ENCODE measurements at regions not wholly inside any gene's neighbourhood (a gene's known extent, or its start where the extent isn't known, plus 50 kb on each side); places are given as distances from the start of the nearest gene placed in this dataset.

- no peak for TF ChIP-seq POLR2A (IDR thresholded peaks at IDR 0.05; ENCODE audit: low read depth, low read length)
- TF ChIP-seq POLR2AphosphoS5 (IDR thresholded peaks at IDR 0.05; ENCODE audit: low read depth, low read length) = no peak
- no peak for TF ChIP-seq TAF1 (IDR thresholded peaks at IDR 0.05; ENCODE audit: borderline replicate concordance, low read depth, low read length)
Measured at GRCh38 chr19:5273782-5274181, 66.8 kb downstream of the PTPRS start.

Data from GM12892 (cell line).